ENCODE measurements at regions not wholly inside any gene's neighbourhood (a gene's known extent, or its start where the extent isn't known, plus 50 kb on each side); places are given as distances from the start of the nearest gene placed in this dataset.

DNA sequence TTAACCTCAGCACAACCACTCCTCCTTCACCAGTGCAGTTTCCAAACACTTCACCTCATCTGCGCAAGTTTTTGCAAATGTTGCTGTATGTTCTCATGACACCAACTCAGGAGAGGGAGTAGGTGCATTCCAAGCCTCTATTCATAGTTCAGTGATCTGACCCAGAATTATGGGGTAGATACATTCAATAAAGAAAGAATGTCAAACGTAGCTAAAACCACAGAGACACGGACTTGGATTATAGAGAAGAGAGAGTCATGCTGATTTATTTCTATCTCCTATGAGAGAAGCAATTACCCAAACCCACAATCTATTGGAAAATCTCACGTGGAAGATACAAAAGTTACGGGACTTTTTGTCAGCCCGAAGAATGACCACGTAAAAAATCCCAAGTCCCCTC is 1006.0 kb upstream of the TMEM132C start:
- H3K27ac ChIP-seq, result no peak overlapping the region
- intact Hi-C loops (cut with DNase I), result no loop called here
- H3K4me1 ChIP-seq, result no peaks in the 10 kb centered on the region
- H3K27me3 ChIP-seq, result no peaks in the 10 kb centered on the region
- H3K9me3 ChIP-seq, result no peaks in the 10 kb centered on the region
- no peak for ATAC-seq
- DNase-seq, result no peak
- TF ChIP-seq POLR2A (IDR thresholded peaks at IDR 0.05), result no peak
- TF ChIP-seq, protein P1, sequence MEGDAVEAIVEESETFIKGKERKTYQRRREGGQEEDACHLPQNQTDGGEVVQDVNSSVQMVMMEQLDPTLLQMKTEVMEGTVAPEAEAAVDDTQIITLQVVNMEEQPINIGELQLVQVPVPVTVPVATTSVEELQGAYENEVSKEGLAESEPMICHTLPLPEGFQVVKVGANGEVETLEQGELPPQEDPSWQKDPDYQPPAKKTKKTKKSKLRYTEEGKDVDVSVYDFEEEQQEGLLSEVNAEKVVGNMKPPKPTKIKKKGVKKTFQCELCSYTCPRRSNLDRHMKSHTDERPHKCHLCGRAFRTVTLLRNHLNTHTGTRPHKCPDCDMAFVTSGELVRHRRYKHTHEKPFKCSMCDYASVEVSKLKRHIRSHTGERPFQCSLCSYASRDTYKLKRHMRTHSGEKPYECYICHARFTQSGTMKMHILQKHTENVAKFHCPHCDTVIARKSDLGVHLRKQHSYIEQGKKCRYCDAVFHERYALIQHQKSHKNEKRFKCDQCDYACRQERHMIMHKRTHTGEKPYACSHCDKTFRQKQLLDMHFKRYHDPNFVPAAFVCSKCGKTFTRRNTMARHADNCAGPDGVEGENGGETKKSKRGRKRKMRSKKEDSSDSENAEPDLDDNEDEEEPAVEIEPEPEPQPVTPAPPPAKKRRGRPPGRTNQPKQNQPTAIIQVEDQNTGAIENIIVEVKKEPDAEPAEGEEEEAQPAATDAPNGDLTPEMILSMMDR (IDR thresholded peaks at IDR 0.05), result no peak
- no peaks in the 10 kb centered on the region for H3K36me3 ChIP-seq
- 68% methylated on average over 7 of the region's 7 CpGs for WGBS (ENCODE audit: insufficient coverage, low coverage, low lambda C conversion rate, missing lambda C conversion rate)
- H3K4me3 ChIP-seq, result no peak overlapping the region

DNA sequence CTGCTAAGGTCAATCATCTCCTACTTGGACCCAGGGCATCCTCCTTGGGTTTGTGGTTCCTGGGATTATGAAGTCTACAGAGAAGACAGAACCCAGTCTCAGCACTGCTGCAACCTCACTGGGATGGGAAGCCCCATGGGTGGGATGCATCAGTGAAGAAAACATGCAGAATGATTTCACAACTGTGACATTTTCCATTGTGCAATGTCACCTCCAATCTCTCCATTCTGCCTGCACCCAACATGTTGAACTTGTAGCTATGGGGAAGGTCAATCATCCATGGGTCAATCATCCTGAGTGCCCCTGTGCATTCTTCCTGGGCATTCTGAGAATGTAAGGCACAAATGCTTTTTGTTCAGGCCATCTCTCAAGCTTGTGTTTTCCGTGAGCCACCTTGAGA is 1004.4 kb upstream of the TMEM132C start:
- H3K9me3 ChIP-seq, result no peaks in the 10 kb centered on the region
- H3K4me1 ChIP-seq, result no peaks in the 10 kb centered on the region
- no peaks in the 10 kb centered on the region for H3K27me3 ChIP-seq
- H3K36me3 ChIP-seq, result no peaks in the 10 kb centered on the region
- 33% methylated on average over 1 of the region's 1 CpG for WGBS (ENCODE audit: insufficient coverage, low coverage, low lambda C conversion rate, missing lambda C conversion rate)
- ATAC-seq (peak in 2 of 4 donors; percentile 36), DNase-seq (no peak)
- H3K4me3 ChIP-seq, result no peak overlapping the region
- TF ChIP-seq, protein P1 (IDR thresholded peaks at IDR 0.05), result no peak
- no peak for TF ChIP-seq POLR2A (IDR thresholded peaks at IDR 0.05)
- no peak overlapping the region for H3K27ac ChIP-seq
- intact Hi-C loops (cut with DNase I), result no loop called here

DNA sequence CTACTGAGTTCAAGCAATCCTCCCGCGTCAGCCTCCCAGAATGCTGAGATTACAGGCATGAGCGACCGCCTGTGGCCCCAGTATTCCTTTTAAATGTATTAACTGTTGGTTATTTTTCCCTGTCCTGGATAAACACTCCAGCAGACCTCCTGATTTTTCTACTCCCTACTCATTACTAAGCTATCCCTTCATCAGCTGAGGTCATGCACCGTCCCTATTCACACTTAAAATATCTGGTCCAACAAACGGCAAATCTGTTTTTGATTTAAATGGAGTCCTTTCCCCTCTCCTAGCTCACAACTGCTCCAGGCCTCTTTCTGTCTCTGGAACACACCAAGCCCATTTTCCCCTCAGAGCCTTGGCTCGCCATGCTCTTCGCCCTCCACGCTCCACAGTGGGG is 1003.3 kb upstream of the TMEM132C start:
- H3K9me3 ChIP-seq, result no peaks in the 10 kb centered on the region
- DNase-seq (no peak), ATAC-seq (no peak)
- no peaks in the 10 kb centered on the region for H3K27me3 ChIP-seq
- no peak overlapping the region for H3K4me3 ChIP-seq
- H3K27ac ChIP-seq, result no peak overlapping the region
- no peak for TF ChIP-seq POLR2A (IDR thresholded peaks at IDR 0.05)
- TF ChIP-seq, protein P1 (IDR thresholded peaks at IDR 0.05), result no peak
- H3K36me3 ChIP-seq, result no peaks in the 10 kb centered on the region
- H3K4me1 ChIP-seq, result no peaks in the 10 kb centered on the region
- intact Hi-C loops (cut with DNase I), result no loop called here
- WGBS (ENCODE audit: insufficient coverage, low coverage, low lambda C conversion rate, missing lambda C conversion rate), result 89% methylated on average over 8 of the region's 9 CpGs

DNA sequence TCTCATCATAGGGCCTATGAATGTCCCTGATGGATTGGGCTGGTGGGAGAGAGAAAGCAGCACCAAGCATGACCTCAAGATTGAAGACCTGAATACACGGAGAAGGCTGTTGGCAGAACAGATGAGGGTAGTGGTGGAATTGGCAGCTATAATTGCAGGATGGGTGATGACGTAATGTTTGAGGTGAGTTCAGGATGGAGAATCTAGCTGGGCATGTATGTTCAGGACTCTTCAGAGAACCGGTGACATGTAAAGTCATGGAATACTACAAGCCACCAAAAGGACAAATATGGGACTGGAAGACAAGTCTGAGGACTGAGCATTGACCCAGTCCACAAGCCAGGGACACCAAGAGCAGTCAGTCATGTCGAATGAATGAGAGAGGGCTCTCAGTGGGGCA is 999.8 kb upstream of the TMEM132C start:
- intact Hi-C loops (cut with DNase I), result no loop called here
- no peak for TF ChIP-seq POLR2A (IDR thresholded peaks at IDR 0.05)
- TF ChIP-seq, protein P1 (IDR thresholded peaks at IDR 0.05), result no peak

DNA sequence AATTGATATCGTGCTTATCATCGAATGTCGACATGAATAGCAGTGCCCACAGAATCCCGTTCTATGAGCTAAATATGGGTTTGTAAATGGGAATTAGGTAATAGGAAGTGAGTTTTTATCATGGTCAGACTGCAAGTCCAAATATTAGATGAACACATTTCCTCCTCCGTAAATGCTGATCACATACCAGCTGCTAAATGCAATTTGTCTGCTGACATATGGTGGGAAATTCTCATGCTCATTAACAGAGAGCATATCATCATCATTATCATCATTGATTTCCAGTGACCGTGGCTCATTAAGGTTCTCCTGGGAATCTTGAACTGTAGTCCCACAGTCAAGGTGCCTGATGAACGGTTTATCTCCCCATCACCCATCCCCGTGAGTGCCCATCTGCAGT is 998.8 kb upstream of the TMEM132C start:
- Histone ChIP-seq H3K27me3 (no peaks in the 10 kb centered on the region), H3K4me1 (no peaks in the 10 kb centered on the region), H3K4me3 (no peak overlapping the region), H3K9me3 (no peaks in the 10 kb centered on the region), H3K36me3 (no peaks in the 10 kb centered on the region), H3K27ac (no peak overlapping the region)
- ATAC-seq (no peak), DNase-seq (no peak)
- intact Hi-C loops (cut with DNase I), result no loop called here
- TF ChIP-seq, protein P1 (IDR thresholded peaks at IDR 0.05), result no peak
- TF ChIP-seq POLR2A (IDR thresholded peaks at IDR 0.05), result no peak
- WGBS (ENCODE audit: insufficient coverage, low coverage, low lambda C conversion rate, missing lambda C conversion rate), result 66% methylated on average over 8 of the region's 8 CpGs

More for the DNA sequence above, 999.8 kb upstream of the TMEM132C start:
- 48% methylated on average over 4 of the region's 4 CpGs for WGBS (ENCODE audit: insufficient coverage, low coverage, low lambda C conversion rate, missing lambda C conversion rate)
- Histone ChIP-seq H3K27ac (no peak overlapping the region), H3K36me3 (no peaks in the 10 kb centered on the region), H3K4me3 (no peak overlapping the region), H3K4me1 (no peaks in the 10 kb centered on the region), H3K27me3 (no peaks in the 10 kb centered on the region), H3K9me3 (no peaks in the 10 kb centered on the region)
- DNase-seq (no peak), ATAC-seq (no peak)
